ENCODE measurements at regions not wholly inside any gene's neighbourhood (a gene's known extent, or its start where the extent isn't known, plus 50 kb on each side); places are given as distances from the start of the nearest gene placed in this dataset.
"Not testable (repeated sequence)": the region's sequence is repeated elsewhere in the genome, so short reads cannot be mapped to it uniquely, and the experiment has no call there.

DNA sequence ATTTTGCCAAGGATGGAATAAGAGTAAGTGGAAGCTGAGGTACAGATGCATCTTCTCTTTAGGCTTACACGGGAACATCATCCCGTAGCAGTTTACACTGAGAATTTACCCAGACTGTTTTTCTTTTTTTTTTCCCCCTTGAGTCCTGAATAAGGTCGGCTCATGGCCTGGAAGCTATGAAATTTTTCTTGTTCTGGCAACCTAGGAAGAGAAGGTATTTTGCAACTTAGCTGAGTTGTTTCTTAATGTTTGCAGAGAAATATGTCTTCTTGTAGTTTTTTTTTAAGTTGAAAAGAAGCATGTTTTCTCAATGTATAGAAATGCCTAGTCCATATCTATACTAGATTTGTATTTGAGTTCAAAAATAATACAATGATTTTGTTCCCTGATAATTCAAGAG lies 712.5 kb downstream of the TDRD15 start:
- intact Hi-C loops (cut with micrococcal nuclease): no loop called here

- intact Hi-C loops (cut with micrococcal nuclease): no loop called here
These were observed 713.0 kb downstream of the TDRD15 start for GRCh38 chr2:21836719-21837118.

- intact Hi-C loops (cut with micrococcal nuclease): no loop called here
These were observed 713.6 kb downstream of the TDRD15 start for GRCh38 chr2:21837168-21837960.

DNA sequence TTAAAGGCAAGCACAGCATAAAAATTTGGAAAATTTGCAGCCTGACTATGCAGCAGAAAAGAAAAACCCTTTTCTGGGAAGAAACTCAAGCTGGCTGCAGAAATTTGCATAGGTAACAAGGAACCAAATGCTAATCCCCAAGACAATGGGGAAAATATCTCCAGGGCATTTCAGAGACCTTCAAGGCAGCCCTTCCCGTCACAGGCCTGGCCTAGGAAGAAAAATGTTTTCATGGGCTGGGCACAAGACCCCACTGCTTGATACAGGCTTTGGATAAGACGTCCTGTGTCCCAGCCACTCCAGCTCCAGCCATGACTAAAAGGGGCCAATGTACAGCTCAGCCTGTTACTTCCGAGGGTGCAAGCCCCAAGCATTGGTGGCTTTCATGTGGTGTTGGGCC lies 717.6 kb downstream of the TDRD15 start:
- intact Hi-C loops (cut with micrococcal nuclease): no loop called here

DNA sequence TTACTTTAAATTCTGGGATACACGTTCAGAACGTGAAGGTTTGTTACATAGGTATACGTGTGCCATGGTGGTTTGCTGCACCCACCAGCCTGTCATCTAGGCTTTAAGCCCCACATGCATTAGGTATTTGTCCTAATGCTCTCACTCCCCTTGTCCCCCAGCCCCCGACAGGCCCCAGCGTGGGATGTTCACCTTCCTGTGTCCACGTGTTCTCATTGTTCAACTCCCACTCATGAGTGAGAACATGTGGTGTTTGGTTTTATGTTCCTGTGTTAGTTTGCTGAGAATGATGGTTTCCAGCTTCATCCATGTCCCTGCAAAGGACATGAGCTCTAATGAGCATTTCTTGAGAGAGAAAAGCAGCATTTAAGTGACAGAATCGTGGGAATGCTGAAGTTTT lies 726.6 kb downstream of the TDRD15 start:
- intact Hi-C loops (cut with micrococcal nuclease): not testable (repeated sequence)

GRCh38 chr2:21854938-21855337 lies 731.2 kb downstream of the TDRD15 start:
- intact Hi-C loops (cut with micrococcal nuclease): no loop called here

GRCh38 chr2:21856708-21857107 lies 732.9 kb downstream of the TDRD15 start:
- intact Hi-C loops (cut with micrococcal nuclease): no loop called here

DNA sequence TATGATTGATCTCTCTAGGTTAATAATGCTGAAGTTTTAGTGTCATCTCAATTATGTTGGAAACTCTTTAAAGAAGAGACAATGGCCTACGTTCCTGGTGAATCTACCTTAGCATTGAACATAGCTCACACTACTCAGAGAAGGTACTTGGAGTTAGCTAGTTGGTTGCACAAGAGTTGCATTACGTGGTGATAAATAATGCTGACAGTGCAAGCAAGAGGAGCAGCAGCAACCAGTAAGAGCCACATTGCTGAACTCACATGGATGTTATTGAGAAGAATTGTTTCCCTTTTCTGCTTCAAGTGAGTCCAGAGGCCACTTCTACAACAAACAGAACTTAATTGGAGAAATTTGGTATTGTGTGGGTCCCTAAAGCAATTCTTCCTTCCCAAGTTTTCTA lies 737.1 kb downstream of the TDRD15 start:
- intact Hi-C loops (cut with micrococcal nuclease): no loop called here

GRCh38 chr2:21866316-21866715 lies 742.5 kb downstream of the TDRD15 start:
- intact Hi-C loops (cut with micrococcal nuclease): no loop called here

DNA sequence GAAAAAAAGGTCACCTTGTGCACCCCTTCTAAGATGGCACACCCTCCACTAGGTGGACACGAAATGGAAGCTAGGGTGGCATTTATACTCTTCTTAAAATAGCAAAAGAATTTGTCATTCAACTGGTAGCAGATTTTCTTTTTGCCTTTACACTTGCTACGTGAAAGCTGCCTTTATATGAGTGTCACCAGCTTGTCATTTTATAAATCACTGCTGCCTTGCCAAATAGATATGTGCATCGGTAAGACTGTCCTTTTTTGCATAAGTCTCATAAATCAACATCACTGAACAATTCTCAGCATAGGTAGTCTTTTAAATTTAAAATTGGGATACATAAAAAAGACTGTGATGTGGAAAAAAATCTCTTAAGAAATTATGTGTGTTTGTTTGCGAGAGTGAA lies 764.1 kb downstream of the TDRD15 start:
- intact Hi-C loops (cut with micrococcal nuclease): no loop called here

DNA sequence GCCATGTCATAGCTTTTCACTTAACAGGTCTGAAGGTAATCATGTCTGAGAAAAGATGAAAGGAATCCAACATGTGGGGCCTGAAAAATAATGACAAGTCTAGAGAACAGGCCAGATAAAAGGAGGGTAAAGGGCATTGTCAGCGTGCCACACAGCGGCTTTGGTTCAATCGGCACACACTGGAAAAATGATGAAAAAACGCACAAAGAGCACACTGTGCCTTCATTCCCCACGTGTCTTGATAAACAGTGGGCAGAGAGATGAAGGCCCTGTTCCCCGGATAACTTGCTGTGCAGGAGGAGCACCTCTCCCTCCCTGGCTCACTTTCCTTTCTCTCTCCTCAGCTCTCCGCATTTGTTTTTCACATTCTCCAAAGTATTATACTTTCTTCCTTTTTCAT lies 766.3 kb downstream of the TDRD15 start:
- intact Hi-C loops (cut with micrococcal nuclease): no loop called here

DNA sequence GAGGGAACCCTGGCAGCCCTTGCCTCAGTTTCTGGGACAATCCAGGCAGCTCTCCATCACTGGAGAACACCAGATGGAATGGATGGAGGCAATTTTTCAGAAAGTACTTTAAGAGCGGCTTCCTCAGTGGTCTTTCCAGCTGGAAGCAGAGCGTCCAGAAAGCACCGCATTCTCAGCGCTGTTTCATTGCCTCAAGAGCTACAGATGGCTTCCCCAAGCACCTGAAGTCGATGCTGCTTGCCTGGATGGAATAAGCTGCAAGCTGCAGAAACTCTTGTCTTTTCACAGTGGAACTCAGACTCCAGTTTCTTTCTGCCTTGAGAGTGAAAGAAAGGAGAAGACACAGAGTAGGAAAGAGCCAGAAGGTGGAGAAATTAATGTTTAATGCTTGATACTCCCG lies 766.9 kb downstream of the TDRD15 start:
- intact Hi-C loops (cut with micrococcal nuclease): no loop called here

DNA sequence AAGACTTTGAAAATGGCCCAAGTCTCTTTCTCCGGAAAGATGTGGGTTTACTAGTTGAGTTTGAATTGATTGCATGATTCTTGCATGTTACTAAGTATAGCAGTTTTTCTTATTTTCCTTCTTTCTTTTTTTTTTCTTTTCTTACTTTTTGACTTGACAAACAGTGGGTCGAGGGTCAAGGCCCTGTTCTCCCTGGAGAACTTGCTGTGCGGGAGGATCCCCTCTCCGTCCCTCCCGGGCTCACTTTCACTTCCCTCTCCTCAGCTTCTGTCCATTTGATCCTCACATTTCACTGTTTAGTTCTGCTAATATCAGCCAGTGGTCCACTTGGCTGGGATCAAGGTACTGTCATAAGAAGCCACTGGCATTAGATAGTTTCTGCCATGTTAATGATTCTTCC lies 767.4 kb downstream of the TDRD15 start:
- intact Hi-C loops (cut with micrococcal nuclease): no loop called here

DNA sequence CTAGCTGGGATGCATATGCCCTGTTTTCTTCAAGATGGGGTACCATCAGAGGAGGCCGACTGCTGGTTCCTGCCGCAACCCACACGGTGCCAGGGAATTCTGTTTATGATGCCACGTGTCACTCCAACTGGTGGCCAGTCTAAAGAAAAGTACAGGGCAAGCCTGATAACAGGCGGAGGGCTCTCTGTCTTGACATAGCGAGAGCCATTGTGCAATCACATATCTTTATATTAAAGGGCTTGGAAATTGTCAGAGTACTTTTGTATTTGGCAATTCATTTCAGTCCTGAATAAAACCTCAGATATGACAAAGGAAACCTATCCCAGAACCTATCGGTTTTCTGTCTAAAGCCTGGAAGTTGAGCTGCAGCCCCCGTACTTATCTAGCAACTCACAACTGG lies 768.4 kb downstream of the TDRD15 start:
- intact Hi-C loops (cut with micrococcal nuclease): no loop called here

GRCh38 chr2:21895200-21895599 lies 771.4 kb downstream of the TDRD15 start:
- intact Hi-C loops (cut with micrococcal nuclease): no loop called here

DNA sequence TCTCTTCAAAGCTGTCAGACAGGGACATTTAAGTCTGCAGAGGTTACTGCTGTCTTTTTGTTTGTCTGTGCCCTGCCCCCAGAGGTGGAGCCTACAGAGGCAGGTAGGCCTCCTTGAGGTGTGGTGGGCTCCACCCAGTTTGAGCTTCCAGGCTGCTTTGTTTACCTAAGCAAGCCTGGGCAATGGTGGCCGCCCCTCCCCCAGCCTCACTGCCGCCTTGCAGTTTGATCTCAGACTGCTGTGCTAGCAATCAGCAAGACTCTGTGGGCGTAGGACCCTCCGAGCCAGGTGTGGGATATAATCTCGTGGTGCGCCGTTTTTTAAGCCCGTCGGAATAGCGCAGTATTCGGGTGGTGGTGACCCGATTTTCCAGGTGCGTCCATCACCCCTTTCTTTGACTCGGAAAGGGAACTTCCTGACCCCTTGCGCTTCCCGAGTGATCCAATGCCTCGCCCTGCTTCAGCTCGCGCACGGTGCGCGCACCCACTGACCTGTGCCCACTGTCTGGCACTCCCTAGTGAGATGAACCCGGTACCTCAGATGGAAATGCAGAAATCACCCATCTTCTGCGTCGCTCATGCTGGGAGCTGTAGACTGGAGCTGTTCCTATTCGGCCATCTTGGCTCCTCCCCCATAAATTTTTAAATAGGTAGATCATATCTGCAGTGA lies 785.1 kb downstream of the TDRD15 start:
- intact Hi-C loops (cut with micrococcal nuclease): not testable (repeated sequence)

- intact Hi-C loops (cut with micrococcal nuclease): no loop called here
These were observed 787.2 kb downstream of the TDRD15 start for GRCh38 chr2:21910832-21911507.

DNA sequence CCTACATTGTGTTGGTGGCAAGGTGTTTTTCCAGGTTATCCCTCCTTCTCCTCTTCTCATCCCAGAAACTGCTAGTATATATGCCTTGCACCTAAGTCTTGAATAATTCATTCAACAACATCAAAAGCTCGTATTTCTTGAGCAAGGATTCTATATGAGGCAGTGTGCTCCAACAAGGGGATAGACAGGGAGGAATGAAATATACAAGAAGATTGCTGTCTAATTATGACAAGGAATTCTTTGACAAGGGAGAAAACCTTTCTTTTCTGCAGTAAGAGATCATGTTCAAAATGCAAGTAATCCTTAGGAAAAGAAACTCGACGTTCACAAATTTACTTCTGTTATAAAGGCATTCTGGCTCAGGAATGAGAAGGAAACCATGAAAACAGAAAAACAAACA lies 788.6 kb downstream of the TDRD15 start:
- intact Hi-C loops (cut with micrococcal nuclease): no loop called here

GRCh38 chr2:21915201-21915600 lies 791.4 kb downstream of the TDRD15 start:
- intact Hi-C loops (cut with micrococcal nuclease): no loop called here

DNA sequence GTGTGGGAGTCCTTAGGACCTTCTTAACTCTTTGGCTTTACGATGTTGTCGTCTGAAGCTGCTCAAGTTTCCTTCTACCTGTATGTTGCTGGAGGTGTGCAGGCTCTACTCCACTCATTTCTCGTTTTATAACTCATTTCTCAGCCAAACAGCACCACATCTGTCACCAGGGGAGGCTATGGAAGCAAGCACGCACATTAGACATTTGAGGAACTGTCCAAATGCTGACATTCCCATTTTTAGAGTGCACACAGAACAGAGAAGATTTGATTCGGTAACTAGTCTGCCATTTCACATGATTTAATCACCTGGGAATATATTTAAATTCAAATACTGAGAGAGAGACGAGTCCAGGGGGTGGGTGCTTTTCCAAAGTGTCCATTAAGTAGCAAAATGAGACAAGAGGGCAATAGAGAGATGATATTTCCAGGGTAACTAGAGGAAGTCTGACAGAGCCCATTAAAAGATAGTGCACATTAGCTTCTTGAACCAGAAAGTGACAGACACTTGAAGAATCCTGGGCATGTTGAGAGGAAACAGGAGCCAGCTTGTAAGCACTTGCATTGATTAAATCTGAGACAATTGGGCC lies 793.3 kb downstream of the TDRD15 start:
- intact Hi-C loops (cut with micrococcal nuclease): no loop called here

DNA sequence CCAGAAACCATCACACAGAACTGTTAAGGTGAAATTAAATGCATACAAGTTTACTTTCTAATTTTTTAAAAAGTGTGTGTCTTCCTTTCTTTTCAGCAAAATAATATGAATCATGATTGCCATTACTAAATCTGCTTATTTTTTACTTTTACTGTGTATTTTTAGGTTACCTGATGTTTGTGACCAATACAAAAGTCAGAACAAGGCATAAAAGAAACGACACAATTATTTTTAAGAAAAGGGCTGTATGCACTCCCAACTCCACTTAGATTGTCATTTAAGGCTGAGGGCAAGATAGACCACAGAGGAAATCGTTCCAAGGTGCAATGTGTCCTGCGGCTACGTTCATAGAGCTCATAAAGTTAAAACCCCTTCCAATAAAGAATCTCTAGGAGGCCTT lies 797.0 kb downstream of the TDRD15 start:
- intact Hi-C loops (cut with micrococcal nuclease): no loop called here

DNA sequence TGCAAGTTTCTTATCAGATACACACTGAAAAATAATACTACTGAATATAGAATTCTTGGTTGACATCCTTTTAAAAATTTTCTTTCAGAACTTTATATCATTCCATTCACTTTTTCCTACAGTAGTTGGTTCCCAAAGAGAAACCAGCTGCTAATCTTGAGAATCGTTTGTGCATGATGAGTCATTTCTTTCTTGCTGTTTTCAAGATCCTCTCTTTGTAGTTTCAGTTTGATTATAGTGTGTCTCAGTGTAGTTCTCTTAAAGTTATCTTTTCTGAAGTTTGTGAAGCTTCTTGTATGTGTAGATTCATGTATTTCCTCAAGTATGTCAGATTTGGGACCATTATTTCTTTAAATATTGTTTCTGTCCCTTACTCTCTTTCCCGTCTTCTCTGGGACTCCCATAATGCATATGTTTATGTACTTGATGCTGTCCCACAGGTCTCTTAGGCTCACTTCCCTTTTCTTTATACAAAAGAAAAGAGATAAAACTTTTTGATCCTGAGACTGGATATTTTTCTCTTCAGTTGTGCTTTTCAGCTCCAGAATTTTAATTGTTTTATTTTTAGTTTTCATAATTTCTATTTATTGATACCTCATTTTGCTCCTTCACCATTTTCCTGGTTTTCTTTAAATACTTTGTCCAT lies 801.0 kb downstream of the TDRD15 start:
- intact Hi-C loops (cut with micrococcal nuclease): no loop called here
